GM13977 (cell line): ENCODE measurements at regions not wholly inside any gene's neighbourhood (a gene's known extent, or its start where the extent isn't known, plus 50 kb on each side); places are given as distances from the start of the nearest gene placed in this dataset.

Experiments
- DNase-seq: peaks from one replicate; pipeline ENCODE4 v3.0.0; 2012; ENCODE audit warnings: low spot score
- CTCF ChIP-seq: IDR thresholded peaks from 2 replicates; pipeline ENCODE4 v1.5.1; 2012; ENCODE audit warnings: mild to moderate bottlenecking, control low read depth; ENCODE audit not compliant: insufficient read depth; ENCODE audit errors: extremely low read depth, missing control alignments
- in situ Hi-C: fragments of 300-500 bp; cut with MboI; formaldehyde crosslinking; loops from one replicate; pipeline ENCODE4 v1.12.0; 2022; ENCODE audit warnings: low sequenced_read_pairs, low pct_unique_long_range_greater_than_20kb, mixed read lengths, inconsistent platforms; ENCODE audit not compliant: unreplicated experiment

GRCh38 chr13:85381082-85381481 lies 418.1 kb downstream of the SLITRK6 start:
- in situ Hi-C loops, result no loop called here
- no peak for DNase-seq
- TF ChIP-seq CTCF, result no peak

GRCh38 chr13:85379991-85380390 lies 419.2 kb downstream of the SLITRK6 start:
- DNase-seq, result no peak
- no peak for TF ChIP-seq CTCF
- in situ Hi-C loops, result no loop called here

- in situ Hi-C loops, result no loop called here
- no peak for DNase-seq
- no peak for TF ChIP-seq CTCF
Observed at GRCh38 chr13:85379433-85379832, 419.8 kb downstream of the SLITRK6 start.

GRCh38 chr13:85377783-85378182 lies 421.4 kb downstream of the SLITRK6 start:
- TF ChIP-seq CTCF, result no peak
- in situ Hi-C loops, result no loop called here
- no peak for DNase-seq

- DNase-seq, result no peak
- no peak for TF ChIP-seq CTCF
- in situ Hi-C loops, result no loop called here
Observed at GRCh38 chr13:85373322-85373721, 425.9 kb downstream of the SLITRK6 start.

GRCh38 chr13:85371254-85371653 lies 428.0 kb downstream of the SLITRK6 start:
- in situ Hi-C loops, result no loop called here
- no peak for TF ChIP-seq CTCF

GRCh38 chr13:85368686-85369085 lies 430.5 kb downstream of the SLITRK6 start:
- in situ Hi-C loops, result no loop called here
- DNase-seq, result no peak
- TF ChIP-seq CTCF, result no peak

More at GRCh38 chr13:85371254-85371653, 428.0 kb downstream of the SLITRK6 start:
- DNase-seq, result no peak
